ENCODE measurements at regions not wholly inside any gene's neighbourhood (a gene's known extent, or its start where the extent isn't known, plus 50 kb on each side); places are given as distances from the start of the nearest gene placed in this dataset.
"Not testable (repeated sequence)": the region's sequence is repeated elsewhere in the genome, so short reads cannot be mapped to it uniquely, and the experiment has no call there.

GRCh38 chr4:79249881-79250503 is 75.9 kb downstream of the NAA11 start:
- Histone ChIP-seq H3K36me3 (no peaks in the 10 kb centered on the region), H3K9me3 (peaks cover 0 to 6% (median 0%) of the 10 kb centered on the region in 4 donors), H3K27me3 (no peaks in the 10 kb centered on the region), H3K4me3 (no peak overlapping the region), H3K27ac (no peak overlapping the region), H3K4me1 (no peaks in the 10 kb centered on the region)
- DNase-seq, result no peak
- intact Hi-C loops (cut with DNase I; ENCODE audit: low total_unique reads), result no loop called here
- WGBS, 5 donors, result 83 to 98% (median 85%) methylated on average over 7 to 12 of the region's 12 CpGs
- no peak for TF ChIP-seq CTCF (IDR thresholded peaks at IDR 0.05)
- TF ChIP-seq POLR2AphosphoS5 (IDR thresholded peaks at IDR 0.05), result no peak
- no peak for TF ChIP-seq EP300 (IDR thresholded peaks at IDR 0.05)
- no peak for TF ChIP-seq POLR2A (IDR thresholded peaks at IDR 0.05)

- DNase-seq, result no peak
- no peak overlapping the region for H3K4me3 ChIP-seq
- WGBS, 5 donors, result 78 to 93% (median 86%) methylated on average over 5 of the region's 5 CpGs
- intact Hi-C loops (cut with DNase I; ENCODE audit: low total_unique reads), result no loop called here
- H3K27ac ChIP-seq, result no peak overlapping the region
- H3K36me3 ChIP-seq, result no peaks in the 10 kb centered on the region
- no peaks in the 10 kb centered on the region for H3K27me3 ChIP-seq
- H3K9me3 ChIP-seq, result peaks cover 0 to 6% (median 0%) of the 10 kb centered on the region in 4 donors
- H3K4me1 ChIP-seq, result no peaks in the 10 kb centered on the region
- TF ChIP-seq CTCF (IDR thresholded peaks at IDR 0.05) (no peak), POLR2A (IDR thresholded peaks at IDR 0.05) (no peak), POLR2AphosphoS5 (IDR thresholded peaks at IDR 0.05) (no peak), EP300 (IDR thresholded peaks at IDR 0.05) (no peak)
These were observed 77.3 kb downstream of the NAA11 start for GRCh38 chr4:79248610-79249009.

GRCh38 chr4:79247695-79248394 is 78.0 kb downstream of the NAA11 start:
- Histone ChIP-seq H3K4me3 (no peak overlapping the region), H3K27me3 (no peaks in the 10 kb centered on the region), H3K9me3 (peaks cover 0 to 6% (median 0%) of the 10 kb centered on the region in 4 donors), H3K36me3 (no peaks in the 10 kb centered on the region), H3K27ac (no peak overlapping the region), H3K4me1 (no peaks in the 10 kb centered on the region)
- no peak for DNase-seq
- intact Hi-C loops (cut with DNase I; ENCODE audit: low total_unique reads), result no loop called here
- TF ChIP-seq POLR2AphosphoS5 (IDR thresholded peaks at IDR 0.05) (no peak), CTCF (IDR thresholded peaks at IDR 0.05) (no peak), POLR2A (IDR thresholded peaks at IDR 0.05) (no peak), EP300 (IDR thresholded peaks at IDR 0.05) (no peak)
- 80 to 88% (median 85%) methylated on average over 6 of the region's 6 CpGs for WGBS, 5 donors

GRCh38 chr4:79245200-79245940 is 80.5 kb downstream of the NAA11 start:
- DNase-seq; H3K4me1 ChIP-seq; H3K9me3 ChIP-seq; intact Hi-C loops (cut with DNase I; ENCODE audit: low total_unique reads); H3K27me3 ChIP-seq; H3K36me3 ChIP-seq; H3K4me3 ChIP-seq; H3K27ac ChIP-seq: not testable (repeated sequence)
- 88 to 89% (median 88%) methylated on average over 21 to 44 of the region's 44 CpGs for WGBS, 5 donors

Measured in stomach (tissue), 8 donors.